GM12892 (cell line): ENCODE measurements at regions not wholly inside any gene's neighbourhood (a gene's known extent, or its start where the extent isn't known, plus 50 kb on each side); places are given as distances from the start of the nearest gene placed in this dataset.

ENCODE experiments used
- POLR2A ChIP-seq: IDR thresholded peaks from 2 replicates; pipeline ENCODE4 v1.6.1; 2011; ENCODE audit warnings: low read depth, low read length, control low read depth
- POLR2AphosphoS5 ChIP-seq: IDR thresholded peaks from 2 replicates; pipeline ENCODE4 v1.6.1; 2011; ENCODE audit warnings: low read depth, low read length, control low read depth
- TAF1 ChIP-seq: IDR thresholded peaks from 2 replicates; pipeline ENCODE4 v1.6.1; 2011; ENCODE audit warnings: low read depth, mild to moderate bottlenecking, control low read depth, low read length, borderline replicate concordance

GRCh38 chr4:56156141-56156540, 207.4 kb downstream of the CEP135 start:
- no peak for TF ChIP-seq POLR2AphosphoS5
- no peak for TF ChIP-seq POLR2A
- TF ChIP-seq TAF1 = no peak
